GM18502 (cell line): ENCODE measurements at regions not wholly inside any gene's neighbourhood (a gene's known extent, or its start where the extent isn't known, plus 50 kb on each side); places are given as distances from the start of the nearest gene placed in this dataset.

Experiments used
- ATAC-seq: cut with Tn5 transposase; IDR thresholded peaks from one replicate; pipeline ENCODE4 v1.9.1; 2021; ENCODE audit warnings: mild to moderate bottlenecking; ENCODE audit not compliant: unreplicated experiment, poor library complexity

GRCh38 chr11:113556036-113556435 is 80.8 kb upstream of the DRD2 start:
- ATAC-seq, result no peak

GRCh38 chr11:113555071-113555619 is 79.9 kb upstream of the DRD2 start:
- no peak for ATAC-seq

- no peak for ATAC-seq
Measured at GRCh38 chr11:113554526-113554925, 79.3 kb upstream of the DRD2 start.

GRCh38 chr11:113553915-113554314 is 78.7 kb upstream of the DRD2 start:
- ATAC-seq, result no peak

- ATAC-seq, result no peak
Measured at GRCh38 chr11:113553235-113553634, 78.0 kb upstream of the DRD2 start.

- ATAC-seq, result no peak
Measured at GRCh38 chr11:113552271-113552670, 77.1 kb upstream of the DRD2 start.

GRCh38 chr11:113551645-113552044 is 76.4 kb upstream of the DRD2 start:
- ATAC-seq, result no peak

- no peak for ATAC-seq
Measured at GRCh38 chr11:113549611-113550578, 74.7 kb upstream of the DRD2 start.

GRCh38 chr11:113549061-113549460 is 73.9 kb upstream of the DRD2 start:
- no peak for ATAC-seq

- no peak for ATAC-seq
Measured at GRCh38 chr11:113547739-113548138, 72.5 kb upstream of the DRD2 start.

- no peak for ATAC-seq
Measured at GRCh38 chr11:113546757-113547507, 71.7 kb upstream of the DRD2 start.

- no peak for ATAC-seq
Measured at GRCh38 chr11:113542420-113542819, 67.2 kb upstream of the DRD2 start.

- no peak for ATAC-seq
Measured at GRCh38 chr11:113540416-113541330, 65.5 kb upstream of the DRD2 start.

GRCh38 chr11:113538451-113539412 is 63.5 kb upstream of the DRD2 start:
- ATAC-seq, result no peak

- no peak for ATAC-seq
Measured at GRCh38 chr11:113534625-113535024, 59.4 kb upstream of the DRD2 start.

GRCh38 chr11:113533425-113533698 is 58.2 kb upstream of the DRD2 start:
- no peak for ATAC-seq

GRCh38 chr11:113532697-113533424 is 57.7 kb upstream of the DRD2 start:
- ATAC-seq, result peak; percentile 52
